Fibroblast of the aortic adventitia (primary cell): ENCODE measurements at regions not wholly inside any gene's neighbourhood (a gene's known extent, or its start where the extent isn't known, plus 50 kb on each side); places are given as distances from the start of the nearest gene placed in this dataset.

ENCODE experiments used
- DNase-seq: peaks from one replicate; pipeline ENCODE4 v3.0.0-alpha.2; 2010; ENCODE audit warnings: low read depth
- H3K4me3 ChIP-seq: 2 replicates; pipeline ENCODE4 v1.5.1; 2011; ENCODE audit warnings: low read depth, mild to moderate bottlenecking, control low read depth, low read length, moderate library complexity
- TF ChIP-seq, protein P1 (sequence below): IDR thresholded peaks from 2 replicates; pipeline ENCODE4 v1.5.1; 2011; ENCODE audit warnings: mild to moderate bottlenecking, low read length, control low read depth, inconsistent platforms; ENCODE audit not compliant: insufficient read depth

- DNase-seq = no peak
- TF ChIP-seq, protein P1, sequence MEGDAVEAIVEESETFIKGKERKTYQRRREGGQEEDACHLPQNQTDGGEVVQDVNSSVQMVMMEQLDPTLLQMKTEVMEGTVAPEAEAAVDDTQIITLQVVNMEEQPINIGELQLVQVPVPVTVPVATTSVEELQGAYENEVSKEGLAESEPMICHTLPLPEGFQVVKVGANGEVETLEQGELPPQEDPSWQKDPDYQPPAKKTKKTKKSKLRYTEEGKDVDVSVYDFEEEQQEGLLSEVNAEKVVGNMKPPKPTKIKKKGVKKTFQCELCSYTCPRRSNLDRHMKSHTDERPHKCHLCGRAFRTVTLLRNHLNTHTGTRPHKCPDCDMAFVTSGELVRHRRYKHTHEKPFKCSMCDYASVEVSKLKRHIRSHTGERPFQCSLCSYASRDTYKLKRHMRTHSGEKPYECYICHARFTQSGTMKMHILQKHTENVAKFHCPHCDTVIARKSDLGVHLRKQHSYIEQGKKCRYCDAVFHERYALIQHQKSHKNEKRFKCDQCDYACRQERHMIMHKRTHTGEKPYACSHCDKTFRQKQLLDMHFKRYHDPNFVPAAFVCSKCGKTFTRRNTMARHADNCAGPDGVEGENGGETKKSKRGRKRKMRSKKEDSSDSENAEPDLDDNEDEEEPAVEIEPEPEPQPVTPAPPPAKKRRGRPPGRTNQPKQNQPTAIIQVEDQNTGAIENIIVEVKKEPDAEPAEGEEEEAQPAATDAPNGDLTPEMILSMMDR = no peak
- H3K4me3 ChIP-seq = no peak overlapping the region
Observed at GRCh38 chr10:110402077-110402416, 95.7 kb upstream of the DUSP5 start.

- no peak for DNase-seq
- H3K4me3 ChIP-seq = no peak overlapping the region
- TF ChIP-seq, protein P1 = no peak
Observed at GRCh38 chr10:110403593-110403992, 94.1 kb upstream of the DUSP5 start.

DNA sequence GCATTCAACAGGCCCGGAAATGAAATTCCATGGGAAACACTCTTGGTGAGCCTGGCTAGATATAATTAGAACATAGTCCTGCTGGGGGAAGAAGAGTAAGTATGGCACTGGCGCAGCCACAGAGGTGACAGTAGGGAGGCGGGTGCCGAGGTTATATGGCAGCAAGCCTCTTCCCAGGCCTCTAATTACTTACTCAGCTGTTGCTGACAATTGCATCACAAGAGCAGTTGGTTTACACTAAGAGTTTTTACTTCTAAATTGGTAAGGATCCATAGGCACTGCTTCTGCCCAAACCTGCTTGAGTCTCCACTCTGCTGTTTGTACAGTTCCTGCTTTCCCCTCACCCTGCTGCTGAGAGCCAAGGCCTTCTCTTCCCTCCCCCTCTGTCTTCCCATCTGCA, 93.3 kb upstream of the DUSP5 start:
- TF ChIP-seq, protein P1 = no peak
- no peak overlapping the region for H3K4me3 ChIP-seq
- DNase-seq = peak; percentile 60

GRCh38 chr10:110404825-110405224, 92.9 kb upstream of the DUSP5 start:
- no peak for DNase-seq
- H3K4me3 ChIP-seq = no peak overlapping the region
- TF ChIP-seq, protein P1 = no peak

- TF ChIP-seq, protein P1 = no peak
- H3K4me3 ChIP-seq = no peak overlapping the region
- DNase-seq = no peak
Observed at GRCh38 chr10:110405380-110405779, 92.3 kb upstream of the DUSP5 start.

DNA sequence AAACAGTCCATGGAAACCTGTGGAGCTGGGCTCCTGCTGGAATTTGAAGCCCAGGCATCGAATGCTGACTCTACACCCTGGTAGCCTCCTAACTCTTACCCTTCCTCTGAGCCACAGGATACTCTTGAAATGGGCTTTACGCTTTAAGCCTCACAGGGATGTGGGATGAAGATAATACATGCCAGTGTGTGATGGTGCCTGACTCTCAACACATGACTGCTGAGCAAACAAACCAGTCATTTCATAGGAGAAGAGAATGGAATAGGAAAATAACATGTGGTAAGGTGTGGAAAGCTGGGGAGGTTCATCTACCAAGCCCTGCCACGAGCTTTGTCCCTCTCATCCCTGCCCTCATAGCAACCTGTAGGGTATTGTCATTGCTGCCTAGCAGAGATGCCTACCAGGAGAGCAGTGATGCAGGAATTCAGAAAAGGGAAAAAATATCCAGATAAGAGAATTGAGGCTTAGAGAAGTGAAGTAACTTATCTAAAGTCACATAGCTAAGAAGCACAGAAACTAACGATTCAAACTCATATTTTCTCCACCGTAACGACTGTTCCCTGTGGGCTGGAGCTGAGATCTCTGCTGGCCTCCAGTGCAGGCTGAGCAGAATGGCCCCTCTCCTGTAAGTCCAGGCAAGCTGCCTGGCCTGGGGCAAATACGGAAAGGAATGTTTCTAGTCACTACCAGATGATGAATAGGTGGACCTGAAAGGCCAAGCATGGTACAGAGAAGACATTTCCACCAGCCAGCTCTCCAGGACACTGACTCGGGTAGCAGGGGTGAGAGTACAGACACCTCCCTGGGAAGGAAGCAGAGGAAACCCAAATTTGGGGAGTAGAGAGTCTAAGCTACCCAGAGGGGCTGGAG, 90.2 kb upstream of the DUSP5 start:
- DNase-seq = peak; percentile 28
- no peak overlapping the region for H3K4me3 ChIP-seq
- TF ChIP-seq, protein P1 = no peak
